ENCODE measurements at regions not wholly inside any gene's neighbourhood (a gene's known extent, or its start where the extent isn't known, plus 50 kb on each side); places are given as distances from the start of the nearest gene placed in this dataset.
"Not testable (repeated sequence)": the region's sequence is repeated elsewhere in the genome, so short reads cannot be mapped to it uniquely, and the experiment has no call there.

GRCh38 chr1:149349448-149349847 is 125.4 kb upstream of the NBPF19 start:
- not testable (repeated sequence) for TF ChIP-seq CTCF (conservative IDR thresholded peaks at IDR 0.05 in 1 of 2, IDR thresholded peaks at IDR 0.05 in 1 of 2; ENCODE audit: low read depth in 1 of 2, low read length in 2 of 2); EZH2 (IDR thresholded peaks at IDR 0.05; ENCODE audit: low read length, missing control alignments)

All from fibroblast of lung (primary cell).